K562 (cell line): ENCODE measurements at regions not wholly inside any gene's neighbourhood (a gene's known extent, or its start where the extent isn't known, plus 50 kb on each side); places are given as distances from the start of the nearest gene placed in this dataset.
A peak's percentile ranks its signal among the peaks of the same experiment; 100 is the strongest.
"Not testable (repeated sequence)": the region's sequence is repeated elsewhere in the genome, so short reads cannot be mapped to it uniquely, and the experiment has no call there.

Experiments
- ATAC-seq: fragments of 200-7000 bp; cut with Tn5 transposase; 3 replicates; pipeline ENCODE4 v1.9.1; 2020; ENCODE audit warnings: moderate library complexity
- BruUV-seq: library from RNA; stranded (reverse); fragments of 400-500 nt; replicated peaks from 2 replicates; lab custom pipeline; 2021; lab: Mats Ljungman, UMichigan
- CTCF ChIA-PET: fragments of 300-600 bp; formaldehyde crosslinking; extraction: SDS; loops from one replicate; lab custom pipeline; 2021; ENCODE audit warnings: low intra/inter-chr PET ratio; lab: Yijun Ruan, JAX
- POLR2A ChIA-PET: fragments of 300-600, 350-650 bp; sonication (Branson Sonifier 250); formaldehyde crosslinking; extraction: SDS; loops from one replicate; lab custom pipeline; 2021; ENCODE audit warnings: antibody characterized with exemption, inconsistent platforms; lab: Yijun Ruan, JAX
- DNase-seq, 4 experiments: peaks; one replicate each; pipeline versions ENCODE4 v3.0.0 to v3.0.0-alpha.2; 2011 to 2018; ENCODE audit warnings: low spot score in 3 of 4, mixed read lengths in 3 of 4; ENCODE audit errors: extremely low read depth in 1 of 4
- FAIRE-seq: peaks from 2 replicates; lab custom pipeline; 2011; peaks lifted over from hg19 to GRCh38; lab: Jason Lieb, UNC
- H2AFZ ChIP-seq: 2 replicates; pipeline ENCODE4 v1.6.0; 2011; ENCODE audit warnings: low read depth, low read length, control low read depth, inconsistent platforms
- H3K27ac ChIP-seq: fragments of 200-600 bp; 3 replicates; pipeline ENCODE4 v1.8.0; 2011; ENCODE audit warnings: low read depth, mild to moderate bottlenecking, control low read depth, inconsistent platforms, low read length, moderate library complexity, mixed read lengths; ENCODE audit errors: extremely low read depth
- H3K27me3 ChIP-seq, 2 experiments: fragments of 300-600 bp in 1 of 2; 2 replicates in 1 of 2; 3 replicates in 1 of 2; pipeline versions ENCODE4 v1.6.0 to v1.8.0; 2011; ENCODE audit warnings: inconsistent platforms in 2 of 2, low read length in 2 of 2, mild to moderate bottlenecking in 1 of 2, mixed read lengths in 1 of 2, moderate library complexity in 1 of 2; ENCODE audit not compliant: control insufficient read depth in 2 of 2, insufficient read depth in 2 of 2
- H3K36me3 ChIP-seq: fragments of 300-600 bp; 3 replicates; pipeline ENCODE4 v1.8.0; 2011; ENCODE audit warnings: mild to moderate bottlenecking, low read length, inconsistent platforms; ENCODE audit not compliant: control insufficient read depth, insufficient read depth
- H3K4me1 ChIP-seq, 2 experiments: fragments of 200-600 bp in 1 of 2; replicated peaks in 1 of 2; 2 replicates in 1 of 2; 3 replicates in 1 of 2; pipeline versions ENCODE4 v1.5.1 to v1.8.0; 2011; ENCODE audit warnings: inconsistent platforms in 2 of 2, low read length in 2 of 2, mild to moderate bottlenecking in 1 of 2, mixed read lengths in 1 of 2, moderate library complexity in 1 of 2; ENCODE audit not compliant: control insufficient read depth in 2 of 2, insufficient read depth in 2 of 2
- H3K4me2 ChIP-seq: 2 replicates; pipeline ENCODE4 v1.6.1; 2011; ENCODE audit warnings: low read length, control low read depth, inconsistent platforms, mixed read lengths; ENCODE audit not compliant: insufficient read depth
- H3K4me3 ChIP-seq: fragments of 200-600 bp; sonication (generic), shearing (Covaris generic); 2 replicates; pipeline ENCODE4 v1.5.1; 2016; ENCODE audit warnings: control low read depth, inconsistent platforms
- H3K79me2 ChIP-seq: fragments of 200-600 bp; 3 replicates; pipeline ENCODE4 v1.8.0; 2011; ENCODE audit warnings: low read length, inconsistent platforms; ENCODE audit not compliant: control insufficient read depth, insufficient read depth
- H3K9ac ChIP-seq, 2 experiments: 2 replicates each; pipeline versions ENCODE4 v1.6.0 to v1.6.1; 2011; ENCODE audit warnings: low read depth in 2 of 2, low read length in 2 of 2, control low read depth in 1 of 2, inconsistent platforms in 1 of 2, mild to moderate bottlenecking in 1 of 2, mixed read lengths in 1 of 2; ENCODE audit not compliant: insufficient read depth in 1 of 2
- H3K9me1 ChIP-seq: one replicate; pipeline ENCODE4 v1.6.0; 2011; ENCODE audit warnings: inconsistent platforms, mild to moderate bottlenecking, low read length, moderate library complexity; ENCODE audit not compliant: control insufficient read depth, insufficient read depth
- H3K9me3 ChIP-seq: replicated peaks from 2 replicates; pipeline ENCODE4 v1.5.1; 2011; ENCODE audit warnings: low read depth, low read length, inconsistent platforms; ENCODE audit not compliant: control insufficient read depth, insufficient read depth
- H4K20me1 ChIP-seq: replicated peaks from 2 replicates; pipeline ENCODE4 v1.6.1; 2011; ENCODE audit warnings: low read length, inconsistent platforms, mixed read lengths; ENCODE audit not compliant: control insufficient read depth, insufficient read depth
- BCOR ChIP-seq: fragments of 450-650 bp; IDR thresholded peaks from 2 replicates; pipeline ENCODE4 v1.6.1; 2016
- CBFA2T2 ChIP-seq: fragments of 450-650 bp; conservative IDR thresholded peaks from 2 replicates; pipeline ENCODE4 v1.6.1; 2017; ENCODE audit warnings: mild to moderate bottlenecking
- CHAMP1 ChIP-seq: fragments of 450-650 bp; IDR thresholded peaks from 2 replicates; pipeline ENCODE4 v1.6.1; 2016; ENCODE audit warnings: mild to moderate bottlenecking
- MAZ ChIP-seq, 2 experiments: fragments of 450-650 bp in 1 of 2; sonication (generic) in 1 of 2; formaldehyde crosslinking; IDR thresholded peaks in 1 of 2; conservative IDR thresholded peaks in 1 of 2; 2 replicates each; pipeline versions ENCODE4 v1.4.0 to v1.5.0; 2020; ENCODE audit warnings: mild to moderate bottlenecking in 1 of 2, missing genetic modification reagents in 1 of 2
- MTA2 ChIP-seq: fragments of 450-650 bp; IDR thresholded peaks from 2 replicates; pipeline ENCODE4 v1.6.1; 2016; ENCODE audit warnings: low read depth
- PHB2 ChIP-seq: fragments of 450-650 bp; IDR thresholded peaks from 2 replicates; pipeline ENCODE4 v1.6.1; 2017; ENCODE audit warnings: low read depth
- PYGO2 ChIP-seq: fragments of 450-650 bp; IDR thresholded peaks from 2 replicates; pipeline ENCODE4 v1.6.1; 2016; ENCODE audit warnings: mild to moderate bottlenecking, missing genetic modification characterization, moderate library complexity, missing compliant biosample characterization
- SMARCE1 ChIP-seq: fragments of 450-650 bp; IDR thresholded peaks from 2 replicates; pipeline ENCODE4 v1.7.1; 2016; ENCODE audit warnings: mild to moderate bottlenecking
- SOX6 ChIP-seq: fragments of 450-650 bp; IDR thresholded peaks from 2 replicates; pipeline ENCODE4 v1.6.1; 2014; ENCODE audit warnings: mild to moderate bottlenecking
- THRB ChIP-seq: fragments of 450-650 bp; formaldehyde crosslinking; conservative IDR thresholded peaks from 2 replicates; pipeline ENCODE4 v1.4.0; 2022; ENCODE audit warnings: mild to moderate bottlenecking, missing genetic modification characterization
- TRIM24 ChIP-seq, 2 experiments: fragments of 450-650 bp; IDR thresholded peaks; 2 replicates each; pipeline ENCODE4 v1.6.1; 2016
- VEZF1 ChIP-seq: fragments of 200-800 bp; sonication (Bioruptor generic); IDR thresholded peaks from 2 replicates; pipeline ENCODE4 v1.6.1; 2017; ENCODE audit warnings: missing genetic modification characterization, missing compliant biosample characterization
- ZBTB26 ChIP-seq: fragments of 450-650 bp; formaldehyde crosslinking; IDR thresholded peaks from 2 replicates; pipeline ENCODE4 v1.4.0; 2022; ENCODE audit warnings: missing genetic modification characterization
- ZNF239 ChIP-seq: fragments of 250-450 bp; sonication (Bioruptor Pico); IDR thresholded peaks from 2 replicates; pipeline ENCODE4 v1.4.0; 2020; ENCODE audit warnings: mild to moderate bottlenecking
- ZNF449 ChIP-seq: fragments of 250-450 bp; sonication (Bioruptor Pico); IDR thresholded peaks from 2 replicates; pipeline ENCODE4 v1.8.0; 2022; ENCODE audit warnings: moderate library complexity, mild to moderate bottlenecking, inconsistent platforms
- WGBS: fragments of 100-300 bp; shearing (Covaris generic); methylation state at CpG from one replicate; pipeline ENCODE4 v1.1.6; 2016; ENCODE audit warnings: low coverage, mixed read lengths; ENCODE audit not compliant: insufficient coverage; ENCODE audit errors: missing lambda C conversion rate; 5-methylcytosine and 5-hydroxymethylcytosine counted together
- in situ Hi-C: fragments of 300-500 bp; cut with MboI; formaldehyde crosslinking; loops from 4 replicates; pipeline ENCODE4 v1.15.0; 2018; ENCODE audit warnings: inconsistent platforms, mixed read lengths
- intact Hi-C: fragments of 100-400 bp; cut with micrococcal nuclease; formaldehyde crosslinking; loops from 2 replicates; pipeline ENCODE4 v1.14.2; 2022

GRCh38 chr3:153231245-153231644 lies 69.2 kb downstream of the RAP2B start:
- H3K4me3 ChIP-seq, H3K36me3 ChIP-seq, H4K20me1 ChIP-seq, POLR2A ChIA-PET, DNase-seq, H3K27me3 ChIP-seq, in situ Hi-C loops, H3K27ac ChIP-seq, H3K79me2 ChIP-seq, BruUV-seq, ATAC-seq, CTCF ChIA-PET, FAIRE-seq, H3K9ac ChIP-seq, H3K9me3 ChIP-seq, H3K9me1 ChIP-seq, H2AFZ ChIP-seq: not testable (repeated sequence)
- WGBS: 3% methylated on average over 3 of the region's 3 CpGs
- H3K4me2 ChIP-seq: peak overlapping the region; percentile 32; the same call in 1 of the 2 replicates
- intact Hi-C loops: loop anchor here (2.0 kb wide), 1 partner anchor 58 kb away; no protein-coding TSS in a partner anchor
- H3K4me1 ChIP-seq: peaks cover 0 to 20% of the 10 kb centered on the region in 2 experiments; a peak in 3 of 5 replicates
- peak; percentile 96 for TF ChIP-seq MTA2
- TF ChIP-seq SMARCE1: peak; percentile 93
- peak; percentile 83; the same call in 1 of the 2 replicates for TF ChIP-seq ZBTB26 (CRISPR knock-in tag)
- peak; percentile 30; the same call in 1 of the 2 replicates for TF ChIP-seq BCOR
- TF ChIP-seq TRIM24 (IDR thresholded peaks at IDR 0.05): peak; percentile 92 to 95
- TF ChIP-seq VEZF1 (CRISPR knock-in tag): peak; percentile 57; the same call in 1 of the 2 replicates
- peak; percentile 71 for TF ChIP-seq SOX6
- TF ChIP-seq ZNF449 (CRISPR knock-in tag): peak; percentile 29; the same call in 1 of the 2 replicates
- TF ChIP-seq THRB (CRISPR knock-in tag): 0 out of 2 replicates have a peak, but pooled peaks have one; percentile 56
- TF ChIP-seq PHB2: peak; percentile 92
- 0 out of 2 replicates have a peak, but pooled peaks have one; percentile 20 for TF ChIP-seq ZNF239
- TF ChIP-seq PYGO2: 0 out of 2 replicates have a peak, but pooled peaks have one; percentile 35
- peak; percentile 68; the same call in 1 of the 2 replicates for TF ChIP-seq CHAMP1
- TF ChIP-seq MAZ (CRISPR knock-in tag; conservative IDR thresholded peaks at IDR 0.05 in 1 of 2, IDR thresholded peaks at IDR 0.05 in 1 of 2): peak in 1 of 2 experiments; percentile 63; a peak in 2 of 4 replicates
- peak; percentile 96 for TF ChIP-seq CBFA2T2
